GM06990 (cell line): ENCODE measurements at regions not wholly inside any gene's neighbourhood (a gene's known extent, or its start where the extent isn't known, plus 50 kb on each side); places are given as distances from the start of the nearest gene placed in this dataset.

ENCODE experiments used
- DNase-seq: peaks from one replicate; pipeline ENCODE4 v3.0.0-alpha.2; 2011; ENCODE audit not compliant: insufficient read length; ENCODE audit errors: extremely low read depth
- H3K27me3 ChIP-seq: replicated peaks from 2 replicates; pipeline ENCODE4 v1.6.0; 2011; ENCODE audit warnings: low read length; ENCODE audit not compliant: control insufficient read depth, insufficient read depth
- H3K36me3 ChIP-seq: 2 replicates; pipeline ENCODE4 v1.5.1; 2011; ENCODE audit warnings: low read length; ENCODE audit not compliant: control insufficient read depth, insufficient read depth
- H3K4me3 ChIP-seq: replicated peaks from 2 replicates; pipeline ENCODE4 v1.5.1; 2011; ENCODE audit warnings: low read depth, mild to moderate bottlenecking, control low read depth, low read length
- CTCF ChIP-seq: IDR thresholded peaks from 2 replicates; pipeline ENCODE4 v1.5.1; 2011; ENCODE audit warnings: low read length, control low read depth, mild to moderate bottlenecking, inconsistent platforms; ENCODE audit not compliant: insufficient read depth, poor library complexity, severe bottlenecking

- DNase-seq: no peak
- Histone ChIP-seq H3K4me3 (no peak overlapping the region), H3K27me3 (no peaks in the 10 kb centered on the region; the same call in 1 of the 2 replicates), H3K36me3 (no peaks in the 10 kb centered on the region)
- no peak for TF ChIP-seq CTCF
Observed at GRCh38 chr15:69908590-69909420, 188.9 kb downstream of the TLE3 start.

DNA sequence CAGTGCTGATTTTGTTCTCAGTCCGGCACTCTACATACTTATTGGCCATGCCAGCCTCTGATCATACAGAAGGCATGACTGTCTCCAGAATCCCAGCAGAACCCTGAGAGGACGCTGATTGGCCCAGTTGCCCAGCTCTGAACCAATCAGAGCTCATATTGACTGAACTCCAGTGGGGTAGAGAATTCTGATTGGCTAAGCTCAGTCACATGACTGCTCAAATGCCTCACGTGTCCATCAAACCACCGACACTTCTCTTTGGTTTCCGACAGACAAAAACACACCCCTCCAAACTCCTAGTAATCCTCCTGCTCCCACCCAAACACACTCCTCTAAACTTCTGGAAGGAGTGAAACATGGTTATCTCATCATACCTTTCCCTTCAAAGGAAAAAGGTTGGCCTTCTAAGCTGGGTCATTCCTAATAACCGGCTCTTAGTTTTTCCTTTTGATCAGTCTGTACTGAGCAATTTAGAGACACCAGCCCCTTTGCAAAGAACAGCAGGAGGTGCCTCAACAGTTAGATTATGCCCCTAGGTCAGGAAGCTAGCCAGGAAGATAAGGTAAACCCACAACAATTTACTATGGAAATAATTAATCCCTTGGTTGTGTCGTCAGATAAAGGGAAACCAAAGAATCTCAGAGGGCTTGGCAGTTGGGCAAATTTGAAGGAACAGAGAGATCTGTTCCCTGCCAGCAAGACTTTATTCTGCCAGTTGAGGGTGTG lies 187.8 kb downstream of the TLE3 start:
- Histone ChIP-seq H3K36me3 (no peaks in the 10 kb centered on the region), H3K27me3 (no peaks in the 10 kb centered on the region; the same call in 1 of the 2 replicates), H3K4me3 (no peak overlapping the region)
- TF ChIP-seq CTCF: no peak
- no peak for DNase-seq

DNA sequence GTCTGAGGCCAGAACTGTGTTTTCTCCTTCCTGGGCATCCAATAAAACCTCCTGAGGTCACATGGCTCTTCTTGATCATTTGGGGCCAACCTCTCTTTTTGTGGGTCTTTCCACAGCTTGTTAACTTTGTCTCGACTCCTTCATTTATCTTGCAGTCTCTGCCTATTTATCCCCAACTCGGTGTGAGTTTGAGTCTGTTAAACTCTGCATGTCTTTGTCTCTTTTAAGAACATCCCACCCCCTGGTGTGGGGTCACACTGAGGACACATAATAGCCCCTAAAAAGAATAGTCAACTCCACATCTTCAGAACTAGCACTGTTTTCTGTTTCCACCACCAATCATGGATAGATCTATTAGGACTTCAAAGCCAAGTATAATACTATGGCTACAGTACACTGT lies 187.2 kb downstream of the TLE3 start:
- Histone ChIP-seq H3K27me3 (no peaks in the 10 kb centered on the region; the same call in 1 of the 2 replicates), H3K36me3 (no peaks in the 10 kb centered on the region), H3K4me3 (no peak overlapping the region)
- no peak for DNase-seq
- no peak for TF ChIP-seq CTCF

DNA sequence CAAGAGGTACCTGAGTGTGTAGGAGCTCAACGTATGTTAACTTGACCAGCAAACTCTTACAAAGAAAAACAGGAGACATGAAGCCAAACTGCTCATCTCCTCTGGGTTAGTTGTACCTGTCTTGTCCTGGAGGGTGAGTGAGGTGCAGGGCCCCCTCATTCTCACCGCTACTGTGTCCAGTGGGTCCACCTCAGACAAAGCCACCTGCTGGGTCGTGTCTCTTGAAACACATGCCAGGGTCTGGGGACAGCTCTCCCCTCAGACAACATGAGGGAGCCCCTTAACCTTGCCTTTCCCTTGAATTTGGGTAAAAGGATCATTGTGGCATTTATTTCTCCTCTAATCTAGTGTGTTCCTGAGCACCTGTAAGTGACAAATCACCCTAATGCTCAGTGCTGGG lies 185.6 kb downstream of the TLE3 start:
- no peak for TF ChIP-seq CTCF
- DNase-seq: no peak
- H3K4me3 ChIP-seq: no peak overlapping the region
- H3K36me3 ChIP-seq: no peaks in the 10 kb centered on the region
- no peaks in the 10 kb centered on the region; the same call in 1 of the 2 replicates for H3K27me3 ChIP-seq

- Histone ChIP-seq H3K36me3 (no peaks in the 10 kb centered on the region), H3K4me3 (no peak overlapping the region), H3K27me3 (no peaks in the 10 kb centered on the region; the same call in 1 of the 2 replicates)
- no peak for DNase-seq
- TF ChIP-seq CTCF: no peak
Observed at GRCh38 chr15:69914040-69914439, 183.7 kb downstream of the TLE3 start.
